SHP77 treated with DMSO at 0.1 percent for 48 hours (cell line): ENCODE measurements at regions not wholly inside any gene's neighbourhood (a gene's known extent, or its start where the extent isn't known, plus 50 kb on each side); places are given as distances from the start of the nearest gene placed in this dataset.
"Not testable (repeated sequence)": the region's sequence is repeated elsewhere in the genome, so short reads cannot be mapped to it uniquely, and the experiment has no call there.

ENCODE experiments used
- DNase-seq: peaks from one replicate; lab custom pipeline; 2025; lab: John Stamatoyannopoulos, UW

DNA sequence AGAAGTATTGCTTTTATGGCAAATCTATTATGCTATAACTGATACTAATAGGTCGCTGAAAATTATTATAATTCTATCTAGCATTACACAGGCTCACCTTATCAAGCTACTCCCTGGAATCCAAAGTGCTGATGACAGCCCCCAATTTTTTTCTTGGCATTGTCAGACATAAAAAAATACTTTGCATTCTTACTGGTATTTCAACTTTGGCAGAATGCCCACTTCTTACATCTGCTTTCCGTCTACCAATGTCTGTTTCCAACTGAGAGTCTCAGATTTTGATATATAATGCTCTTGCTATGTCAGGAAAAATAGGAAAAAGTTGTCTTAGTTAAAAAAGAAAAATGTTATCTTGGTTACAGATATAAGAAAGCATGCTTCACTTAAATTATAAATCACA lies 615.4 kb downstream of the C12orf50 start:
- DNase-seq = no peak

DNA sequence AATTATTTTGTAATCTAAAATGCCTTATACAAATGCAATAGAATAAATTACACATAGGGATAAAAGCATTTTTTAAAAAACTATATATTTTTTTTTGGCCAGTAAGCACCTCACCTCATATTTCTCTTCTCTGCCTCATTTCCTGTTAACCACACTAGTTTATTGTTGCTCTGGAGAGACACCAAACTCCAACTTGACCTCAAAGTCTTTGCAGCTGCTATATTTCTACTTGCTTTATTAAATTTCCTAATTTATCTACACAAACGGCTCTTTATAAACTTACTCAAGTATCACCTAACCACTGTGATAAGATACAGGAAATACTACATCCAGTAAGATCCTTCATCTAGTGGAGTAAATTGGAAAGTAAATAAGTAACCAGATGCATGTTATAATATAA lies 622.3 kb downstream of the C12orf50 start:
- DNase-seq = no peak

DNA sequence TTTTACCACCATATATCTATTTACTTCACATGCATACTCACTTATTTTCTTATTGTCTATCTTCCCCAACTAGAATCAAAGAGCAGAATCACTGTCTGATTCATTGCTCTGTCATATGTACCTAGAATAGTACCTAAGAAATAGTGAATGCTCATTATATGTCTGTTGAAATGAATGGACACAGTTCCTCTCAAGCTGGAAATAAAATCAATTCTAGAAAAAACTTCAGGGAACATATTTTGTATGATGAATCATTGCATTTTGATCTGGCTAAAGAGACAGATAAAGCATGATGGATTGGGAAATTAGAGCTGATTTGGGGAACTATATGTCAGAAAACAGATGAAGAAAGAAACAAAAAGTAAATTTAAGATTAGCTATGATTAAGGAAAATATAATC lies 623.3 kb downstream of the C12orf50 start:
- no peak for DNase-seq

- not testable (repeated sequence) for DNase-seq
These were observed 635.0 kb downstream of the C12orf50 start for GRCh38 chr12:87394168-87394567.

GRCh38 chr12:87388376-87388775 lies 640.8 kb downstream of the C12orf50 start:
- DNase-seq = no peak

DNA sequence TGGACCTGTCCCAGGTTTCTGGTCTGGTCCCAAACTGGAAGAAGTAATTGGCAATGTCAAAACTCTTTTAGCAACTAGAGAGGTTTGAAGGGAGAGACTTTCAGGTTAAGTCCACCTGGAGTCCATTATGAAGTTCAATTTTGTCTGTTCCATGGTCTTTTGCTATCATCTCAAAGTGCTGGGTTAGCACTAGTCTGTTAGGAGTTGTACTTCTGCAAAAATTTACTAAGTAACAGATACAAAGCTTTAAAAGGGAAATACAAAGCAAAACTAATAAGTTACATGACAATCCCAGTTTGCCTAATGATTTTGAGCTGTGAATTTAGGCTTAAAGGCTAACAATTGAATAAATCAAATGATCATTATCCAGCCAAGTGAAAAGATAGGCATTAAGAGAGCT lies 643.9 kb downstream of the C12orf50 start:
- no peak for DNase-seq

GRCh38 chr12:87384226-87384625 lies 645.0 kb downstream of the C12orf50 start:
- no peak for DNase-seq

DNA sequence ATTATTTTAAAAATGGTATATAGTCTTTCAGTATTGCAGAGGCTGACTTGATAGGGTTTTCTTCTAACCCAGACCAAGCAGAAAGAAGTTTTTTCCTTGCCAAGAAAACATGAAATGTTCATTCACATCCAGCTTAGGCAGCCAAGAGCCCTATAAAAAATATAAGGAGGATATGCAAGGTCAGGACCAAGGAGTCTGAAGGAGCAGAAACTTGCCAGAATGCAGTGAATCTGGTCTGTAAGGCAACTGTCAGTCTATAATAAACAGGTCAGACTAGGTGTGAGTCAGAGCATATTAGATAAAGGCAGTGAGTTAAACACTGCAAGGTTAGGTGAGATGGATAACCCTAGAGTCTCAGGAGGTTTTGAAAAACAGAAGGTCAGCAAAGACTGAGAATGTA lies 645.5 kb downstream of the C12orf50 start:
- no peak for DNase-seq

- no peak for DNase-seq
These were observed 646.1 kb downstream of the C12orf50 start for GRCh38 chr12:87382959-87383566.

DNA sequence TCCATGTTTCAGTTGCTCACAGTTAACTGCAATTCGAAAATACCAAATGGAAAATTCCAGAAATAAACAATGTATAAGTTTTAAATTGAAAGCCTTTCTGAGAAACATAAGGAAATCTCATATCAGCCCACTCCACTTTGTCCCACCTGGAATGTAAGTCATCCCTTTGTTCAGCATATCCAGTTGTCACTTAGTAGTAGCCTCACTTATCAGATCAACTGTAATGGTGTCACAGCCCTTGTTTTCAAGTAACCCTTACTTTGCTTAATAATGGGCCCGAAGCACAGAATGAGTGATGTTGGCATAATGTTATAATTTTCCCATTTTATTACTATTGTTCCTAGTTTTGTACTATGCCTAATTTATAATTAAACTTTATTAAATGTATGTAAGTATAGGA lies 646.8 kb downstream of the C12orf50 start:
- no peak for DNase-seq

DNA sequence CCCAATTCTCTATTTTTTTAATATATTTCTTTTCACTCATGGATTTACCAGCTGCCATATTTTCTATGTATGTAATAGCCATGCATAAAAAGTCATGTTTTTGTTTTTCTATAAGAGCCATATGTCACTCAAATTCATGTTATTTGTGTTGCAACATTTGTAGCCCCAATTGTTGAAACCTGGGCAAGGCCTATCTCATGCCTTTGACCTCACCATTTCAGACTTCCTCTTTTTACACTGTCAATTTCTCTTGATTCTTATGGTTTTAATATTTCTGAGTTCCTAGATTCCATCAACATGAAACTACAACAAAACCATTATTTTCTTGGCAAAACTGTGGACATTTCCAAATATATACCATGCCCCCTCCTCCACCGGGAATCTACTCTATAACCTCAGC lies 647.5 kb downstream of the C12orf50 start:
- no peak for DNase-seq

GRCh38 chr12:87378526-87378925 lies 650.7 kb downstream of the C12orf50 start:
- no peak for DNase-seq

DNA sequence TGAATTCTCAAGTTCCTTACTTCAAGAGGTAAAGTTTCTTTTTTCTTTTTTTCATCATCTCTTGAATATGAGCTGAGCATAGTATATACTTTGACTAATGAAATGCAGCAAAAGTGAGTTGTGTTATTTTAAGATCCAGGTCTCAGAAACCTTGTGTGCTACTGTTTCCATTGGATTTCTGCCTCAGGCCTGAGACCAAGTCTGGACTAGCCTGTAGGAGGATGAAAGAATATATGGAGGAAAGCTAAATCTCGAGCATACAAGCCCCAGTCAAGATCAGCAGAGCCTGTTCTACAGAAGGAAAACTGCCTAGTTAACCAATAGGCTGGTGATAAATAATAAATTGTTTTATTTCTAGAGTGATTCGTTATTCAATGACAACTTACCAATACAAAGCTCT lies 652.5 kb downstream of the C12orf50 start:
- no peak for DNase-seq

- DNase-seq = no peak
These were observed 660.0 kb downstream of the C12orf50 start for GRCh38 chr12:87369161-87369560.

- peak; percentile 69 for DNase-seq
These were observed 660.9 kb downstream of the C12orf50 start for GRCh38 chr12:87368259-87368658.

DNA sequence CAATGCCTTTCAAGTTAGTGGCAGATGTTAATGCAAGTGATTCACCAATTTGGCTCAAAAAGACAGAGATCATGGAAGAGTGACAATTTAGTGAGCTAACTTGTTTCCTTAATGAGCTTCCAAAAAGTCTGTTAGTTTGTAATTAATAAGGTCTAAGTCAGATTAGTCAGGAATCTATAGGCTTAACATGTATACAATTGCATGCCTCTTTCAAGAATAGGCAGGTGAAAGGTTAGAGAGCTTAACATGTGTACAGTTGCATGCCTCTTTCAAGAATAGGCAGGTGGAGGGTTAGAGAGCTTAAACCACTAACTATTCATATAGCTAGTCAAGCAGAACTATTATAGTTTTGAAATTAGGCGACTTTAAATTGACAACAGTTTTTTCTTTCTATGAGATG lies 663.8 kb downstream of the C12orf50 start:
- no peak for DNase-seq

GRCh38 chr12:87363497-87364084 lies 665.6 kb downstream of the C12orf50 start:
- no peak for DNase-seq

- DNase-seq = no peak
These were observed 679.5 kb downstream of the C12orf50 start for GRCh38 chr12:87349681-87350080.

- no peak for DNase-seq
These were observed 681.1 kb downstream of the C12orf50 start for GRCh38 chr12:87348071-87348470.

DNA sequence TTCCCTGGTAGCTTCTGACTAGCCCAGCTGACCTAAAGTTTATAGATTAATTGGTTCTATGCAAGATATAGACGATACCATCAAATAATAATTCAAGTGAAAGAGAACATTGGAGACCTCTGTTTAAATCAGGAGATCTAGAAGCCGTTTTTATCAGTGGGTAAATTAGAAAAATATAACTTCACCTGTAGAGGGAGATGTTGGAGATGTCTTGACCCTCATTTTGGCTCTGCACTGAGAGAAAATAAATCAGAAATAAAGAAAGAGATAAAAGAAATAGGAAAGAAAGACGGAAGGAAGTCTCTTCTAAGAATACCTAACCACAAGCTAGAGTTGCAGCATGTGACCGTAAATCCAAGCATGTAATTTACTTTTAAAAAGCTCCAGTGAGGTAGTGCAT lies 684.5 kb downstream of the C12orf50 start:
- no peak for DNase-seq

GRCh38 chr12:87338681-87339080 lies 690.5 kb downstream of the C12orf50 start:
- DNase-seq = no peak

GRCh38 chr12:87336814-87337336 lies 692.3 kb downstream of the C12orf50 start:
- no peak for DNase-seq

- DNase-seq = peak; percentile 24
These were observed 696.0 kb downstream of the C12orf50 start for GRCh38 chr12:87332987-87333726.
